Fibroblast of lung (primary cell): ENCODE measurements at regions not wholly inside any gene's neighbourhood (a gene's known extent, or its start where the extent isn't known, plus 50 kb on each side); places are given as distances from the start of the nearest gene placed in this dataset.

Source experiments
- DNase-seq, 2 donors: peaks; one replicate each; pipeline versions ENCODE4 v3.0.0 to v3.0.0-alpha.2; 2010; ENCODE audit warnings: low read depth in 2 of 2
- H2AFZ ChIP-seq: 2 replicates; pipeline ENCODE4 v1.5.1; 2012; ENCODE audit warnings: low read length, control low read depth, inconsistent platforms
- H3K27ac ChIP-seq: 2 replicates; pipeline ENCODE4 v1.5.1; 2011; ENCODE audit warnings: low read length, control low read depth; ENCODE audit not compliant: insufficient read depth
- H3K27me3 ChIP-seq: 2 replicates; pipeline ENCODE4 v1.5.1; 2011; ENCODE audit warnings: mild to moderate bottlenecking, low read length; ENCODE audit not compliant: control insufficient read depth, insufficient read depth
- H3K36me3 ChIP-seq: 2 replicates; pipeline ENCODE4 v1.5.1; 2011; ENCODE audit warnings: low read length; ENCODE audit not compliant: control insufficient read depth, insufficient read depth
- H3K4me1 ChIP-seq: 2 replicates; pipeline ENCODE4 v1.5.1; 2011; ENCODE audit warnings: low read length; ENCODE audit not compliant: control insufficient read depth, insufficient read depth; ENCODE audit errors: extremely low read depth
- H3K4me2 ChIP-seq: 2 replicates; pipeline ENCODE4 v1.5.1; 2011; ENCODE audit warnings: low read length, control low read depth; ENCODE audit not compliant: insufficient read depth; ENCODE audit errors: extremely low read depth
- H3K4me3 ChIP-seq, 4 experiments: fragments of 200-600 bp in 1 of 4; sonication (generic) in 1 of 4; replicated peaks in 1 of 4; 2 replicates each; pipeline ENCODE4 v1.5.1; 2011 to 2016; ENCODE audit warnings: low read length in 4 of 4, low read depth in 3 of 4, mild to moderate bottlenecking in 3 of 4, control low read depth in 2 of 4, inconsistent platforms in 1 of 4, mixed read lengths in 1 of 4; ENCODE audit not compliant: insufficient read depth in 1 of 4; ENCODE audit errors: control extremely low read depth in 1 of 4
- H3K79me2 ChIP-seq: 2 replicates; pipeline ENCODE4 v1.5.1; 2012; ENCODE audit warnings: mild to moderate bottlenecking, low read length, inconsistent platforms; ENCODE audit not compliant: control insufficient read depth, insufficient read depth
- H3K9ac ChIP-seq: 2 replicates; pipeline ENCODE4 v1.5.1; 2011; ENCODE audit warnings: mild to moderate bottlenecking, low read length, control low read depth; ENCODE audit not compliant: insufficient read depth
- H3K9me3 ChIP-seq: 2 replicates; pipeline ENCODE4 v1.5.1; 2012; ENCODE audit warnings: low read depth, low read length; ENCODE audit not compliant: control insufficient read depth, insufficient read depth
- H4K20me1 ChIP-seq: 2 replicates; pipeline ENCODE4 v1.5.1; 2011; ENCODE audit warnings: low read length; ENCODE audit not compliant: control insufficient read depth, insufficient read depth; ENCODE audit errors: extremely low read depth
- CTCF ChIP-seq, 2 donors: IDR thresholded peaks in 1 of 2; conservative IDR thresholded peaks in 1 of 2; 1 replicate in 1 of 2; 2 replicates in 1 of 2; pipeline ENCODE4 v1.5.1; 2011 to 2012; ENCODE audit warnings: low read length in 2 of 2, control low read depth in 1 of 2, inconsistent platforms in 1 of 2, low read depth in 1 of 2, mild to moderate bottlenecking in 1 of 2
- EZH2 ChIP-seq: IDR thresholded peaks from 2 replicates; pipeline ENCODE4 v1.5.1; 2012; ENCODE audit warnings: low read length, control low read depth, mild to moderate bottlenecking; ENCODE audit errors: missing control alignments

GRCh38 chr10:122767621-122768388 is 68.2 kb upstream of the C10orf120 start:
- H3K9me3 ChIP-seq, result no peaks in the 10 kb centered on the region
- H3K27ac ChIP-seq, result no peak overlapping the region
- no peak overlapping the region for H3K4me2 ChIP-seq
- H3K4me3 ChIP-seq, result no peak overlapping the region
- DNase-seq, result no peak
- no peaks in the 10 kb centered on the region for H3K36me3 ChIP-seq
- TF ChIP-seq EZH2 (no peak), CTCF (conservative IDR thresholded peaks at IDR 0.05 in 1 of 2, IDR thresholded peaks at IDR 0.05 in 1 of 2; ENCODE audit: low read depth in 1 of 2, low read length in 2 of 2) (no peak)
- no peaks in the 10 kb centered on the region for H3K4me1 ChIP-seq
- H3K27me3 ChIP-seq, result no peaks in the 10 kb centered on the region
- H4K20me1 ChIP-seq, result no peaks in the 10 kb centered on the region
- no peak overlapping the region for H3K9ac ChIP-seq
- no peaks in the 10 kb centered on the region for H3K79me2 ChIP-seq
- H2AFZ ChIP-seq, result no peak overlapping the region

- Histone ChIP-seq H3K27me3 (no peaks in the 10 kb centered on the region), H3K4me1 (no peaks in the 10 kb centered on the region), H3K36me3 (no peaks in the 10 kb centered on the region), H3K9me3 (no peaks in the 10 kb centered on the region), H2AFZ (no peak overlapping the region), H3K4me3 (no peak overlapping the region), H3K4me2 (no peak overlapping the region), H3K9ac (no peak overlapping the region), H3K79me2 (no peaks in the 10 kb centered on the region), H4K20me1 (no peaks in the 10 kb centered on the region), H3K27ac (no peak overlapping the region)
- no peak for DNase-seq
- TF ChIP-seq EZH2 (no peak), CTCF (conservative IDR thresholded peaks at IDR 0.05 in 1 of 2, IDR thresholded peaks at IDR 0.05 in 1 of 2; ENCODE audit: low read depth in 1 of 2, low read length in 2 of 2) (no peak)
Observed at GRCh38 chr10:122765412-122765811, 65.8 kb upstream of the C10orf120 start.

- no peak for TF ChIP-seq CTCF (conservative IDR thresholded peaks at IDR 0.05 in 1 of 2, IDR thresholded peaks at IDR 0.05 in 1 of 2; ENCODE audit: low read depth in 1 of 2, low read length in 2 of 2)
- TF ChIP-seq EZH2, result no peak
- Histone ChIP-seq H3K4me1 (no peaks in the 10 kb centered on the region), H2AFZ (no peak overlapping the region), H4K20me1 (no peaks in the 10 kb centered on the region), H3K27ac (no peak overlapping the region), H3K36me3 (no peaks in the 10 kb centered on the region), H3K4me3 (no peak overlapping the region), H3K27me3 (no peaks in the 10 kb centered on the region), H3K9me3 (no peaks in the 10 kb centered on the region), H3K4me2 (no peak overlapping the region), H3K79me2 (no peaks in the 10 kb centered on the region), H3K9ac (no peak overlapping the region)
- DNase-seq, result no peak
Observed at GRCh38 chr10:122756656-122757055, 57.0 kb upstream of the C10orf120 start.
